G401 (cell line): ENCODE measurements at regions not wholly inside any gene's neighbourhood (a gene's known extent, or its start where the extent isn't known, plus 50 kb on each side); places are given as distances from the start of the nearest gene placed in this dataset.
A peak's percentile ranks its signal among the peaks of the same experiment; 100 is the strongest.

Experiments
- DNase-seq: peaks from one replicate; pipeline ENCODE4 v3.0.0-alpha.2; 2015; ENCODE audit warnings: low spot score
- in situ Hi-C: cut with HindIII; loops from 2 replicates; pipeline ENCODE4 v1.10.0; 2016; ENCODE audit warnings: low sequenced_read_pairs, mixed read lengths

DNA sequence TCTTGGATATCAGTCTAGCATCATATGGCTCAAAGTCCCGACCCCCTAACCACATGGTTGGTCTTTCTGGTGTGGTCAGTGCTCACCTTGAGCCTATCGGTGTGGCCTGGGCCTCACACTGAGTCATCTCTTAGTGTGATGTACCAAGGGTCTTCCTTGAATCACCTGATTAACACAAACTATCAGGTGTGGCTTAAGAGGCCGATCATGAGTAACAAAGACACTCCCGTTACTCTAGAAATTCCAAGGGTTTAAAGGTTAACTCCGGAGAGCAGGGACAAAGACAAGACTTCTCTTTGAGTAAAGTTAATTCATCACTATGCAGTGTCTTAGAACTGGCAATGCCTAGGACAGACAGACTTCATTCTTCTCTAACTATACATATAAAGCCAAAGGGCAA lies 52.3 kb upstream of the ARMC3 start:
- in situ Hi-C loops: no loop called here
- no peak for DNase-seq

DNA sequence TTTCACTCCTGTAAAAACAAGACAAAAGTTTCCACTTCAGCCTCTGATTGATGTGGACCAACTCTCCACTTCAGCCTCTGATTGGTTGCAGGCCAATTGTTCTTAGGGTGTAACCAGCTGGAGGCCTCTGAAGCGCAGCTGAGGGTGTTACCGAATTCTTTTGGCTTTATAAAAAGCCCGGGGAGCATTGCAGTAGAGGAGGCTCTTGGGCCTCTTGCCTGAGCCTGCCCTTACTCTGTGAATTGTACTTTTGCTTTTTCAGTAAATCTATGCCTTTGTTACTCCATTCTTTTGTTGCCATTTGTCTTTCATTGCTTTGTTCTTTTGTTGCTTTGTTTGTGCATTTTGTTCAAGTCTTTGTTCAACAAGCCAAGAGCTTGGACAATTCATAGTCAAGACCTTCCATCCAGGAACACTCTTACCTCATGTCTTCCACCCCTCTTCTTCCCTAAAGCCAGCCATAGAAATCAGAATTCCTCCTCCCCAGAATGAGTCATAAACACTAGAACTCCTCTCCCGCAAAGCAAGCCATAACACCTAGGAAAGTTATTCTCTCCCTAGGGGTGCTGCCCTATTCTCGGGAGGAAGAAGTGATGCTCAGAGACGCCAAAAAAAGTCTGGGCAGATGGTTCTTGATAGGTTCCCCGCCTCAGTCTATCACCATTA lies 53.5 kb upstream of the ARMC3 start:
- in situ Hi-C loops: no loop called here
- no peak for DNase-seq

DNA sequence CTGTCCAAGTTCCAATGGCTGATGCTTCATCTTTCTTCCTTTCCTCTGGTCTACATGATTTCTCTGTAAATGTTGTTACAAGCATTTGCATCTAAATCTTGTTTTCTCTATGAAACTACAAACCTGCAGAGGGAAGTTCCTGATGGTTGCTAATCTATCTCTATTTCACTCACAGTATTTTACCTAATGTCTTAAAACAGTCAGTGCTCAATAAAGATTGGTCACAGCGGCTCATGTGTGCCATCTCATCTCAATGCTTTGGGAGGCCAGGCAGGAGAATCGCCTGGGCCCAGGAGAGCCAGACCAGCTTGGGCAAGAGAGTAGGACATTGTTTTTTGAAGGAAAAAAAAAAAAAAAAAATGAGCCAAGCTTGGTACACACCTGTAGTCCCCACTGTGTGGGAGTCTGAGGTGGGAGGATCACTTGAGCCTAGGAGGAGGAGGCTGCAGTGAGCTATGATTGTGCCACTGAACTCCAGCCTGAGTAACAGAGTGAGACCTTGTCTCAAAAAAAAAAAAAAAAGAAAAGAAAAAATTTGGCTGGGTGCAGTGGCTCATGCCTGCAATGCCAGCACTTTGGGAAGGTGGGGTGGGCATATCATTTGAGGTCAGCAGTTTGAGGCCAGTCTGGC lies 71.3 kb upstream of the ARMC3 start:
- DNase-seq: no peak
- in situ Hi-C loops: no loop called here

DNA sequence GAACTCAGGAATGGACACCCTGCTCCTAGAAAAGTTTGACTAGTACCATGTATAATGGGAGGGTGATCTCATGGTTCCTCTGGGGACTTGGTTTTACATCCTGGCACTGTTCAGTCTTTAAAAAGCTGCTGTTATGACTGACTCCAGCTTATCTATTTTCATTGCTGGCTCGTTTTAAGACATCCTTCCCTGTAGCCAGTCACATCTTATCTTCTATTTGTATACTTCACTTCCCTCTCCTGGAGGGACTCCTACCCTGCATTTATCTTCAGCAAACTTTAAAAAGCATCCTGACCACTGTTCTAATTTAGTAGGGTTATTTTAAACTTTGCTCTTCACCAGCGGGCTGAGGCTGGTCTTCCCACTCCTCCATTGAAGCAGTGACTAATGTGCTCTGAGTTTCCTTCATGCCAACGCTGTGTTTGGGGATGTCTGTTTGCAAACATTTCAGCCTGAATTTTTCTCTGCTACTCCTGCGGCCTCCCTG lies 72.9 kb upstream of the ARMC3 start:
- no peak for DNase-seq
- in situ Hi-C loops: no loop called here

DNA sequence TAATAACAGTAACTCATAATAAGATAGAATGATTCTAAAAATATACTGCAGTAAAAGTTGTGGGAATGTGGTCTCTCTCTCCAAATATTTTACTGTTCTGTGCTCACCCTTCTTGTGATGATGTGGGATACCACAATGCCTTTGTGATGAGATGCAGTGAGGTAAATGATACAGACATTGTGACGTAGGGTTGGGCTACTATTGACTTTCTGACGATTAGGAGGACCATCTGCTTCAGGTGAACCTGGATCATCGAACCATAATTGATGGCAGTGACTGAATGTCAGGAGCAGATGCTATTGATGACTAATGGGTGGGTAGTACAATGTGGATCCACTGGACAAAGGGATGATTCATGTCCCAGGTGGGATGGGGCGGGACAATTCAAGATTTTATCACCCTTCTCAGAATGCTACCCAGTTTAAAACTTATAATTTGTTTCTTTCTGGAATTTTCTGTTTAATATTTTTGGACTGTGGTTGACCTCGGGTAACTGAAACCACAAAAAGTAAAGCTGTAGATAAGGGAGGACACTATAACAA lies 73.9 kb upstream of the ARMC3 start:
- in situ Hi-C loops: no loop called here
- no peak for DNase-seq

DNA sequence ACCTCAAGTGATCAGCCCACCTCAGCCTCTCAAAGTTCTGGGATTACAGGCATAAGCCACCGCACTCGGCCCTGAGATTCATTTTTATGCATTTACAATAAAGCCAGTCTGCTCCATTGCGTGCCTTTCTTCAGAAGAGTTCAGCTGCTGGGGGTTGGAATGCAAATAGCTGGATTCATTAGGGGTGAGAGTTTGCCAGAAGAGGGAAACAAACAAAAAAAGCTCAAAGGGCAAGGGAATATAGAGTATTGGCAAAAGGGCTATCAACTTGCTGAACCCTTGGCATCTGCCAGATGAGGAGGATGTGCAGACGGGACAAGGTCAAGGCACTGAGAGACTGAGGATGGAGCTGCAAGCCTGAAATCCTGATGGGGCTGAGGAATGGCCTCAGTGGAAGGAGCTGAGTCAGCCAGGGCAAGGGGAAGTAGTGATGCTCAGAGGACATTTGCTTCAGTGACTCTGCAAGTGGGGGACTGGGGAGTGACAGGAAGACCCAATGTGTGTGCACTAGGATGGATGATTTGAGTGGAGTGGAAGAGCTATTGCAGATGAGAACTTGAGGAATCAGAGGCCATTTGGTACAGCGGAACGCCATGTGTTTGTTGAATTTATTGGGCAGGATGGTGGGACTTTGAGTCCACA lies 75.0 kb upstream of the ARMC3 start:
- in situ Hi-C loops: no loop called here
- DNase-seq: no peak

DNA sequence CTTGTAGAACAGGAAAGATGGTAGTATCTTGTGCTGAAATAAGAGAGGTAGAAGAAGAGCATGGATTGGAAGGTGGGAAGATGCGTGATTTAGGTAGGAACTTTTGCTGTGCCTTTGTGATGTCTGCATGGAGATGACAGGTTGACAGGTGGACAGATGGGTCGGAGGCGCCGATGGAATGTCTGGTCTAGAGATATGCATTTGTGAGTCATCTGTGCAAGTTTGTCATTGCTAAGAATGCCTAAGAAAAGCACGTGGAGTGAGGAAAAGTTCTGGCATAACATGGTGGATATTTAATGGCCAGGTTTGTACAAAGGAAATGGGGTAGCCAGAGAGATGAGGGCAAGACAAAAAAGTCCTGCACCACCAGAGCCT lies 76.0 kb upstream of the ARMC3 start:
- DNase-seq: no peak
- in situ Hi-C loops: no loop called here

DNA sequence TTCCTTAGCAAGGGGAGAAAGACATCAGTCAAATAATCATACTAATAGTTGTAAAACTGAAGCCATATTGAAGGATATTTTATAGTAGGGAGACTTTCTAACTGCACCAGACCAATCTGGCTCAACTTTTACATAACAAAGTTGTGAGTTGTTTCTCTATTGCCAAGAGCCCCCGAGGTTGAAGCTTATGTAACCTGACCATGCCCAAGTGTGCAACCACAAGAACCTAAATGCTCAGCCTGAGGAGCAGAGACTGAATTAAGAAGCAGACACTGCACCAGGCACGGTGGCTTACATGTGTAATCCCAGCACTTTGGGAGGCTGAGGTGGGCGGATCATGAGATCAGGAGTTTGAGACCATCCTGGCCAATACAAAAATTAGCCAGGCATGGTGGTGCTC lies 77.3 kb upstream of the ARMC3 start:
- in situ Hi-C loops: no loop called here
- DNase-seq: no peak

DNA sequence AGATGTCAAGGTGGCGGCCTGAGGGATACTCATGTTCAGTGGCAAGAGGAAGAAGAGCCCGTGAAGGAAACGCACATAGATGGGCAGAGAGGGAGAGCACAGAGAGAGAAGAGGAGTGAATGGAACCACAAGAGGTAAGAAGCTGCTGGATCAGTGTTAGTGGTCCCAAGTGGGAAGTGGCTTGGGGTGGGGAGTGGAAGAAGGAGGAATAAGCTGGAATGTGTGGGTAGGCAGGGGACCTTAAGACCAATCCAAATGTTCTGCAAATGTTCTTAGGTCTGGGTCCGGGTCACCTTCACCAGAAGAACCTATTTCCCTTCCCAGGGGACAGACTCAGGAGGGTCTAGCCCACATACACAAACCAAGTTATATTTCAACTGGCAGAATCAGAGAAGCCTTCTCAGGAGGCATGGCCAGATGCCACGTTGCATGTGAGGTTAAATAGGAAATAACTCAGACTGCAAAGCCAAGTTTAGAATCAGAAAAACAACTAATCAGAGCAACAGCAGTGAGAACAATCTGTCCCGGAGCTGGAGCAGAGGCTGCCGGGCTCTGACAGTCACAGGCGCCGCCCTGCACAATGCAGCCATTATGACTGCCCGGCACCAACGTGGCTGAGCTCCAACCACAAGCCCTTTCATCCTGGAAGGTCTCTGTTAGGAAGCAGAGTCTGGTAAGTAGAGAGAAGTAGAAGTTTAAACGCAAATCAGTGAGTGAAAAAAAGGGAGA lies 78.6 kb upstream of the ARMC3 start:
- DNase-seq: peak; percentile 39
- in situ Hi-C loops: no loop called here

DNA sequence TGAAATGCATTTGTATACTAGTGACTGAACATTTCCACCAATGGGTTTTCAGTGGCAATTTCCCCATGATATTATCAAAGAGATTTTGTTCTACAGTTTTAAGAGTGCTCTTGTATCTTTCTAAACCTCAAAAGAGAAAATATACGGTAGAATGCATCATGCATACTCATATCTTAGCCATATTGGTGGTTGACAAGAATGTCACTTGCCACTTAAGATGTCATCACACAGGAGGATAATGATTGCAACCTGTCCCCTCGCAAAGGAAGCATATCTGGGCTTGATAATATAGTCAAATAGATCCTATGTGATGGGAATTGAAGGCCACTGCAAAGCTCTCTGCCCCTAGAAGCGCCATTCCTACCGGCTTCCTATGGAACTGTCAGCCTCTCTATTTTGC lies 79.3 kb upstream of the ARMC3 start:
- in situ Hi-C loops: no loop called here
- DNase-seq: no peak

DNA sequence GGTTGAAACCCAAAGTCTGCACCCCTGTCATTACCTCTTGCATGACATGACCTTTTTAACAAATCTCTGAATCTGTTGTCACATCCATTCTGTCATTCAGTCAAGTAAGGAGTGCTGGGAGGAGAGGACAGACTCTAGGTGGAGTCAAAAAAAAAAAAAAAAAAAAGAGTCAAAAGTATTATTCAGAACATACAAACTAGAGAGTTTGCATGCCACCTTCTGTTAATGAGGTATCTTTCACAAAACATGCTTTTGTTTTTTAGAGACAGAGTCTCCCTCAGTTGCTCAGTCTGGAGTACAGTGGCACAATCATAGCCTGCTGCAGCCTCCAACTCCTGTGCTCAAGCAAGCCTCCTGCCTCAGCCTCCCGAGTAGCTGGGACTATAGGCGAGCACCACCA lies 81.6 kb upstream of the ARMC3 start:
- no peak for DNase-seq
- in situ Hi-C loops: no loop called here

DNA sequence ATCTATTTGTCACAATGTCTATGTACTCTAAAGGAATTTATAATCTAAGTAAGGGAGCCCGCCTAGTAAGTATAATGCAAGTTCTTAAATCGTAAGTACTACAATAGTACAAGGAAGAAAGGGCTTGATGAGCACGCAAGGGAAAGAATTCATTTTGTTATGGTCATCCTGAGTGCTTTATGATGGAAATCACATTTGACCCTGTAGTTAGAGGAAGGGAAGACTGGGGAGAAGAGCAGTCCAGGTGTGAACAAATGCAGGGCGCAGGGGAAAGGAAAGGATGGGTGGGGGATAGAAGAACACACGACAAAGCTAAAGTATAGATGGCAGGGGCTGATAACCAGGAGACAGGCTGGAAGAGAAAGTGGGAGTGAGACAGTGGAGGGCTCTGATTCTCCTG lies 88.2 kb upstream of the ARMC3 start:
- in situ Hi-C loops: no loop called here
- DNase-seq: no peak

DNA sequence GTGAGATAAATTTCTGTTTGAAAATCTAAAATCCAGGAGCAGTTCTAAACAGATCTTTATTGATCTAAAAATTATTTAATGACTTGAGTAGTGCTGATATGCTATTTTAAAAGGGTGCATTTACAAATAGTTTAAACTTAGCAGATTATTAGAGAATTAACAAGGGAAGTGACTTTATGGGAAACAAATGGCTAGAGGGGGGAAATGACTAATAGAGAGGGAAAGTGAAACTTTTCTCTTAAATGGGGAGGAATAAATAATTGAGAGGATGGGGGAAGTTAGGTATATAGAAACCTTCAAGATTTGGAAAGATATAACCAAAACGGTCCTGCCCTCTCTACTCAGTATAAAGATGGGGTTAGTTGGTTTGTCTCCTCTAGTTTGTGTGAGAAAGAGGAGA lies 90.1 kb upstream of the ARMC3 start:
- in situ Hi-C loops: no loop called here
- DNase-seq: no peak

DNA sequence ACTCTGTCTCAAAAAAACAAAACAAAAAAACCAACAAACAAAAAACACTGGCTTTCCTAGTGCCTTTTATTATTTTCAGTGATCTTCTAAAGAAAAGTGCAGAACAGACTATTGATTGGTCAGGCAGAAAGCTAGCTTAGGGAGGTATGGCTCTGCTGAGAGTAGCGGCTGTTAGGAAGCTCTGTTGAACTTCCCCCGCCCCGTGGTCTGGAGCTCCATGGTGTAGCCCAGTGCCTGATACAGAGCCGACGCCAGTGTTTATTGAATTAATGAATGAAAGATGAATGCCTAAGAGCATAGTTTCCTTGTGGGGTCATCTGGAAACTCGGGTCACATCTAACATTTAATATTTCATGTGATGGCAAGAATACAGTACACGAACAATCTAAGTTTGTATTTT lies 90.5 kb upstream of the ARMC3 start:
- in situ Hi-C loops: no loop called here

DNA sequence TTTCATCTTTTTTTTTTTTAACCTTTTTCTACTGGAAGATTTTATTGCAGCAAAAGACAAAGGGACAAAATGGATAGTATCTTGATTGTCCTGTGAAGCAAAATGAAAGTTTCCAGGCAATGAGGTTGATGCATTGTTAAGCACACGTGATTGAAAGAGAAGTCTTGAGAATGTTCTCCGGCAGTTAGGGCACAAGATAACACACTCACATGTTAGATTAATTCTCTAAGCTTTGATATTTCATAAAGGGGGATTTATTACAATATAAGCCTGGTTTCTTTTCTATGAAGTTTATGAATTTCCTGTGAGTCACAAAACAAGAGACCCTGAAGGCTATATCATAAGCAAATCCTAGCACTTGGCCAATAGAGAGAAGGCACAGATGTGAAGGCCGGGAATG lies 93.4 kb upstream of the ARMC3 start:
- in situ Hi-C loops: no loop called here

More for the DNA sequence above, 90.5 kb upstream of the ARMC3 start:
- DNase-seq: no peak

DNA sequence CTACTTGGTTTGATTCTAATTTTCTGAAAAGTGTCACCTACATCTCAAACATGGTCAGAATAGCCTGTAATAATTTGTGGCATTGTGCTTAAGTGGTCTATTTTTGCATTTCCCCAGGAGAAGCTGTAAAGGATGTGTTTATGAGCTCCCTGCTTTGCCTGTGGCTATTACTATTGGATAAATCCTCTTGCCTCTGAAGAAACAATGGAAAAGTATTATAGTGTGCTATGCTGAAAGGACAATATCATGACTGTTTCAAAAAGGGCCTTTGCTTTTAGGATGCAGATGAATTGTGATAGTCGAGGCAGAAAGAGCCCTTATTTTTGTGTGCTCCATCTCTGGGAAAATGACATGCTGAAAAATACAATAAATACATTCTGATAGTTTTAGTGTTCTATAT lies 94.1 kb upstream of the ARMC3 start:
- no peak for DNase-seq
- in situ Hi-C loops: no loop called here

More for the DNA sequence above, 93.4 kb upstream of the ARMC3 start:
- no peak for DNase-seq

DNA sequence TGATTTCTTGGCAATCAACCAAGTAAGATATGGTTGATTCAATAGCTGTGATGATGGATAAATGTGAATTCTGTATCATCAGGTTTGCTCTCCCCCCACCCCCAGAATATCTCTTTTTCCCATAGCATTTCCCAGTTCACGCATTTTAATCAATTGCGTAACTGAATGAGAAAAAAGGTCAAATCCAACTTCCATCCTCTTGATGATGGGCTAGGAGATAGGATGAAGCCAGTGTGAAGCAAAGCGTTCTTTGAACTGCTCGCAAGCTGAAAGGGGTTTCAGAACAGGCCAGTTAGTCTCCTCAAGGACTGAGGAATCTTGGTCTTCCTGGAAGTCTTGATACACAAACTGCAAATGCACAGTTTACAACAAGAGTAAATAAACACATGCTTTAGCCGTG lies 94.5 kb upstream of the ARMC3 start:
- no peak for DNase-seq
- in situ Hi-C loops: no loop called here

DNA sequence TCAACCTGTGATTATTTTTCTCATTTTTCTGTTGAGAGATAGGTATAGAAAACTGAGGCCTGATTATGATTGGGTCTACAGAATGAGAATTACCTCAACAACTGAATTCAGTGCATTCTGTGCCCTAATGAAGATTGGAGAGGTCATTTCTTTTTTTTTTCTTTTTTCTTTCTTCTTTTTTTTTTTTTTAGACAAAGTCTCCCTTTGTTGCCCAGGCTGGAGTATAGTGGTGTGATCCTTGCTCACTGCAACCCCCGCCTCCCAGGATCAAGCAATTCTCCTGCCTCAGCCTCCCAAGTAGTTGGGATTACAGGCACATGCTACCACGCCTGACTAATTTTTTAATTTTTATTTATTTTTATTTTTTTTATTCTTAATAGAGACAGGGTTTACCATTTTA lies 95.0 kb upstream of the ARMC3 start:
- in situ Hi-C loops: no loop called here
- DNase-seq: no peak

DNA sequence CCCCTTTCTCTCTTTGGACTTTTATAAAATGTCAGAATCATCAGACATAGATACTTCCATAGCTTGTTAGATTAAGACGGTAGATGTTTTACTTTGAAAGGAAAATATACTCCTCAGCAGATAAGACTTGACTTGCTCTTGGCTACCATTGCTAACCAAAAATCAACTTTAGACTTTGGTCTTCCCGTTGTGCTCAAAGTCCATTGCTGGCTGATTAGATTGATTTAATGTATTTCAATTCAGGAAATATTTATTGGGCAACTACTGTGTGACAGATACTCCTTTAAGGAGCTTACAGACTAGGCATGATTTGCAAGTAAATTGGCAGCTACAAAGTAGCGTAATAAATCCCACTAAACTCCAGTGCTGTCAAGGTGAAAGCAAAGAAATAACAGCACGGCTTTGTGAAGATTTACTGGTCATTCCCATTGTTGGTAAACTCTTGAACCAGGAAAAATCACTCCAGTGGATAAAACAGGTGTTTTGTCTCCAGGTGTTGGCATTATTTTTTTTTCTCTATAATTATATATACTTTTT lies 95.7 kb upstream of the ARMC3 start:
- in situ Hi-C loops: no loop called here
- DNase-seq: no peak

DNA sequence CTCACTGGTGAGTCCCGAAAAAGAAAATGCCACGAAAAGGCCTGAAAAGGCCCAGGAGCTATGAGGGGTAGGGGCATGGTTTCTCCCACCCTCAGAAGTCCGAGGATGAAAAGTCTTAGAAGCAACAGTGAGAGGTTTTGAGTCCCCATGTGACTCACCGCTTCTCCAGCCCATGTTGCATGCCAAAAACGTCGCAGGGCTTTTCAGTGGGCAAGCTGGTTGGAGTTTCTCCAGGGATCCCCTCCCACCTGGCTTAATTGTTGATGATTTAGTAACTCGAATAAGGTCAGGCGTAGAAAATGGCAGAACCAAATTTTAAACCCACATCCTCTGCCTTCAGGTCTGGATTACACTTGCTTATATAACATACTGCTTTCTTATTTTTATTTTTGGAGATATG lies 96.3 kb upstream of the ARMC3 start:
- in situ Hi-C loops: no loop called here
- no peak for DNase-seq
